ENCODE measurements at regions not wholly inside any gene's neighbourhood (a gene's known extent, or its start where the extent isn't known, plus 50 kb on each side); places are given as distances from the start of the nearest gene placed in this dataset.

DNA sequence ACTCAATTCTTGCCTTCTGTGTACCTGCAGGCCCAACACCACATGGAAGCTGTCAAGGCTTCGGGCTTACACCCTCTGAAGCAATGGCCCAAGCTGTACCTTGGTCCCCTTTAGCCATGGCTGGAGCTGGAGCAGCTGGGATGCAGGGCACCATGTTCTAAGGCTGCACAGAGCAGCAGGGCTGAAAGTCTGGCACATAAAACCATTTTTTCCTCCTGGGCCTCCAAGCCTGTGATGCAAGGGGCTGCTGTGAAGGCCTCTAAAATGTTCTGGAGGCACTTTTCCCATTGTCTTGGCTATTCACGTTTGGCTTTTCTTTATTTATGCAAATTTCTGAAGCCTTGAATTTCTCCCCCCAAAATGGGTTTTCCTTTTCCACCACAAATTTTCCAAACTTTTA lies 102.1 kb upstream of the SLC5A12 start:
- TF ChIP-seq, protein P1, sequence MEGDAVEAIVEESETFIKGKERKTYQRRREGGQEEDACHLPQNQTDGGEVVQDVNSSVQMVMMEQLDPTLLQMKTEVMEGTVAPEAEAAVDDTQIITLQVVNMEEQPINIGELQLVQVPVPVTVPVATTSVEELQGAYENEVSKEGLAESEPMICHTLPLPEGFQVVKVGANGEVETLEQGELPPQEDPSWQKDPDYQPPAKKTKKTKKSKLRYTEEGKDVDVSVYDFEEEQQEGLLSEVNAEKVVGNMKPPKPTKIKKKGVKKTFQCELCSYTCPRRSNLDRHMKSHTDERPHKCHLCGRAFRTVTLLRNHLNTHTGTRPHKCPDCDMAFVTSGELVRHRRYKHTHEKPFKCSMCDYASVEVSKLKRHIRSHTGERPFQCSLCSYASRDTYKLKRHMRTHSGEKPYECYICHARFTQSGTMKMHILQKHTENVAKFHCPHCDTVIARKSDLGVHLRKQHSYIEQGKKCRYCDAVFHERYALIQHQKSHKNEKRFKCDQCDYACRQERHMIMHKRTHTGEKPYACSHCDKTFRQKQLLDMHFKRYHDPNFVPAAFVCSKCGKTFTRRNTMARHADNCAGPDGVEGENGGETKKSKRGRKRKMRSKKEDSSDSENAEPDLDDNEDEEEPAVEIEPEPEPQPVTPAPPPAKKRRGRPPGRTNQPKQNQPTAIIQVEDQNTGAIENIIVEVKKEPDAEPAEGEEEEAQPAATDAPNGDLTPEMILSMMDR (IDR thresholded peaks at IDR 0.05; ENCODE audit: insufficient read depth, missing control alignments) = no peak

DNA sequence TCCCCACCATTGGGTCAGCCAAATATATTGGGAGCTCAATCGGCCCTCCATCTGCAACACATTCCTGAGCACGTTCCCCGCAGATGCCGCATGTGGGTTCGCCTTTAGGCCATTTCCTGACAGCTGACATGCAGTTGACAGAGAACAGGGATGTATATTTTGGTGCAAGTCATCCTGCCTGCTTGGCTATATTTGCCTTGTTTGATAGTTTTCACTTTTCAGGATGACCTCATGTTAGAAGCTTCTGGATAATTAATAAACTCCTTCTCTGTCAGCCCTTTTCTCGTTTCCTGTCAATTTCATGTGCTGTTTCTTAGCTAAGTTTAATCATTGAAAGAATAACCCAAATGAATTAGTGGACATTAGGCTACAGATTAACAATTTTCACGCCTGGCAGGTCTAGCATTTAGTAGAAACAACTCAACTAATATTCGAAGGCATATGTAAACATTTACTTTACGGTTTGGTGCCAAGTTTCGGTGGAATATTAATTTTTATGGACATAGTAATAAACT lies 105.8 kb upstream of the SLC5A12 start:
- TF ChIP-seq, protein P1 (IDR thresholded peaks at IDR 0.05; ENCODE audit: insufficient read depth, missing control alignments) = no peak
- no peak for FAIRE-seq
- DNase-seq (ENCODE audit: insufficient read length, low spot score) = no peak

More for the DNA sequence above, 102.1 kb upstream of the SLC5A12 start:
- no peak for FAIRE-seq
- no peak for DNase-seq (ENCODE audit: insufficient read length, low spot score)

DNA sequence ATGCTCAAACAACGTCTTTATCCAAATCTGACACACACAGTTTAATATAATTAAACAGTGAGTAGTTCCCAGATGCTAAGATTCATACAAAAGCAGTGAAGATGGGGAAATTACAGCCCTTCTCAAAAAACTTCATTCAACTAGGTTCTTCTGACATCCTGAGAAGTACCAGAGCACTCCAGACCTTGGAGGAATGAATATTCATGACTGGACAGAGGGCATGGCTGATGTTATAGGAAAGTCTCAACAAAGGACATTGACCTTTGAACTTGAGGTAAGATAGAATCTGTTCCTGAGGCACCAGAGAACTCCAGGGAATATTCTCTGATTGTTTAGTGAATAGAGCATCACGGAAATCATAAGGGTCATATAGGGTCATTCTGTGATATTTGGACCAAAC lies 106.4 kb upstream of the SLC5A12 start:
- FAIRE-seq (no peak), DNase-seq (ENCODE audit: insufficient read length, low spot score) (no peak)

GRCh38 chr11:26830218-26830617 lies 108.4 kb upstream of the SLC5A12 start:
- FAIRE-seq (no peak), DNase-seq (ENCODE audit: insufficient read length, low spot score) (no peak)
- TF ChIP-seq, protein P1 (IDR thresholded peaks at IDR 0.05; ENCODE audit: insufficient read depth, missing control alignments) = no peak

More for the DNA sequence above, 106.4 kb upstream of the SLC5A12 start:
- TF ChIP-seq, protein P1 (IDR thresholded peaks at IDR 0.05; ENCODE audit: insufficient read depth, missing control alignments) = no peak

- FAIRE-seq (no peak), DNase-seq (ENCODE audit: insufficient read length, low spot score) (no peak)
- TF ChIP-seq, protein P1 (IDR thresholded peaks at IDR 0.05; ENCODE audit: insufficient read depth, missing control alignments) = no peak
These were observed 108.9 kb upstream of the SLC5A12 start for GRCh38 chr11:26830757-26831156.

- TF ChIP-seq, protein P1 (IDR thresholded peaks at IDR 0.05; ENCODE audit: insufficient read depth, missing control alignments) = no peak
- no peak for FAIRE-seq
- no peak for DNase-seq (ENCODE audit: insufficient read length, low spot score)
These were observed 112.7 kb upstream of the SLC5A12 start for GRCh38 chr11:26834601-26835000.

DNA sequence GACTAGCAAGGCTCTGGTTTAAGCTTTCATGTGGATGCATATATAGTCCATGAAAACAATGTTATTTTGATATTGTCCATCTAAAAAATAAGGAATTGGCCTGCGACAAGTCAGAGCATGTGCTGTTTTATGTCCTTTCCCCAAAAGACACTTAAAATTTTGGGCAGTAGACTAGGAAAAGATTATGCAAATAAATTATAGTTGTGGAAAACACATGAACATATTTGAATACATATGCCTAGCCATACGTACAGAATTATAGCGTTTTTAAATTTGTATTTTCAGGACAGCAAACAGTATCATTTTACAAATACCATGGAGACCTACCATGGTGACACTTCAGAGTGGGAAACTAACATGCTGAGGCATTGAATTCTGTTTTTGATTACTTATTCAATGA lies 113.8 kb upstream of the SLC5A12 start:
- DNase-seq (ENCODE audit: insufficient read length, low spot score) (no peak), FAIRE-seq (no peak)
- TF ChIP-seq, protein P1 (IDR thresholded peaks at IDR 0.05; ENCODE audit: insufficient read depth, missing control alignments) = no peak
